ENCODE measurements at regions not wholly inside any gene's neighbourhood (a gene's known extent, or its start where the extent isn't known, plus 50 kb on each side); places are given as distances from the start of the nearest gene placed in this dataset.

DNA sequence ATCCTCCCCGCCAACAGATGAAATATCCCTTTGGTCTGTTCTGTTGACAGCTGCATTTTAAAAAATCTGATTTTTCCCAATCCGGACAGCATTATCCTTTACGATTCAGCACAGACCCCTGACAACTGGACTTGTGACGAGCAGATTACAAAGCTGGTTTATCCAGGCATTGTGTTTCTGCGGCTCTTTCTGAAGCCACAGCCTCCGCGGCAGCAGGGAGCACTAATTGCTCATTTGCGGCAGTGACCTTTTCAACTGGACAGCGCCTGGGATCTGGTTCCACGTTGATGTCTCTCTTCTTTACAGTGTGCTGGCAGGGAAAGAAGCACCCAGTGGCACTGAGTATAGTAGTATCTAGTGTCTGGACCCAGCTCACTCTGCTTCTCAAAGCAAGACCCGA lies 351.2 kb downstream of the ZNF608 start:
- TF ChIP-seq, protein P1, sequence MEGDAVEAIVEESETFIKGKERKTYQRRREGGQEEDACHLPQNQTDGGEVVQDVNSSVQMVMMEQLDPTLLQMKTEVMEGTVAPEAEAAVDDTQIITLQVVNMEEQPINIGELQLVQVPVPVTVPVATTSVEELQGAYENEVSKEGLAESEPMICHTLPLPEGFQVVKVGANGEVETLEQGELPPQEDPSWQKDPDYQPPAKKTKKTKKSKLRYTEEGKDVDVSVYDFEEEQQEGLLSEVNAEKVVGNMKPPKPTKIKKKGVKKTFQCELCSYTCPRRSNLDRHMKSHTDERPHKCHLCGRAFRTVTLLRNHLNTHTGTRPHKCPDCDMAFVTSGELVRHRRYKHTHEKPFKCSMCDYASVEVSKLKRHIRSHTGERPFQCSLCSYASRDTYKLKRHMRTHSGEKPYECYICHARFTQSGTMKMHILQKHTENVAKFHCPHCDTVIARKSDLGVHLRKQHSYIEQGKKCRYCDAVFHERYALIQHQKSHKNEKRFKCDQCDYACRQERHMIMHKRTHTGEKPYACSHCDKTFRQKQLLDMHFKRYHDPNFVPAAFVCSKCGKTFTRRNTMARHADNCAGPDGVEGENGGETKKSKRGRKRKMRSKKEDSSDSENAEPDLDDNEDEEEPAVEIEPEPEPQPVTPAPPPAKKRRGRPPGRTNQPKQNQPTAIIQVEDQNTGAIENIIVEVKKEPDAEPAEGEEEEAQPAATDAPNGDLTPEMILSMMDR (IDR thresholded peaks at IDR 0.05) = no peak
- TF ChIP-seq POLR2A (IDR thresholded peaks at IDR 0.05) = no peak
